ENCODE measurements at regions not wholly inside any gene's neighbourhood (a gene's known extent, or its start where the extent isn't known, plus 50 kb on each side); places are given as distances from the start of the nearest gene placed in this dataset.
A peak's percentile ranks its signal among the peaks of the same experiment; 100 is the strongest.
"Not testable (repeated sequence)": the region's sequence is repeated elsewhere in the genome, so short reads cannot be mapped to it uniquely, and the experiment has no call there.

GRCh38 chr21:20283836-20284235 lies 714.4 kb upstream of the NCAM2 start:
- no peak overlapping the region for H3K27ac ChIP-seq (ENCODE audit: low read depth, low read length)
- H3K4me3 ChIP-seq (ENCODE audit: low read depth, low read length) = no peak overlapping the region
- H3K36me3 ChIP-seq (ENCODE audit: control insufficient read depth, insufficient read depth, low read length) = no peaks in the 10 kb centered on the region
- no peaks in the 10 kb centered on the region for H3K27me3 ChIP-seq (ENCODE audit: control insufficient read depth, insufficient read depth, low read length)
- no peaks in the 10 kb centered on the region for H3K4me1 ChIP-seq (ENCODE audit: control insufficient read depth, insufficient read depth, low read length)
- DNase-seq (ENCODE audit: low read depth in 4 of 6, low spot score in 6 of 6) = peak in 1 of 6 donors; percentile 81
- no CpG with 5 or more reads among the region's 1 CpG for WGBS (ENCODE audit: insufficient coverage)
- H3K9me3 ChIP-seq (ENCODE audit: control insufficient read depth, insufficient read depth, low read length) = no peaks in the 10 kb centered on the region

DNA sequence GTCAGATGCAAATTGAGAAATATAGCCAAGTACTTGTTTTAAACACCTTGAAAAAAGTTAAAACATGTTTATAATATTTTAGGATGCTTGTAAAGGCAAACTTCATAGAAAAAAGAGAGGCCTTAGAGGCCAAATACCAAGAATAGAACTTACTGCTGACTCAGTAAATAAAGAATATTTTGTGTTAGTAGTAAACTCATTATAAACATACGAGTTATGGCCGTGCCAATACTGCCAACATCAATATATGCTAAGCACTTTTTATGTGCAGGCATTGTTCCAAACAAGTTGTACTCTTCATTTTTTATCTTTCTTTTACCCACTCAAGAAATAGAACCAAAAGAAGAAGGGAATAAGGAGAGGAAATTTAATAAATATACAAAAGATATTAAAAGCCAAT lies 705.9 kb upstream of the NCAM2 start:
- no peak for DNase-seq (ENCODE audit: low read depth in 4 of 6, low spot score in 6 of 6)
- Histone ChIP-seq H3K27me3 (ENCODE audit: control insufficient read depth, insufficient read depth, low read length) (no peaks in the 10 kb centered on the region), H3K36me3 (ENCODE audit: control insufficient read depth, insufficient read depth, low read length) (no peaks in the 10 kb centered on the region), H3K9me3 (ENCODE audit: control insufficient read depth, insufficient read depth, low read length) (no peaks in the 10 kb centered on the region), H3K4me1 (ENCODE audit: control insufficient read depth, insufficient read depth, low read length) (no peaks in the 10 kb centered on the region), H3K27ac (ENCODE audit: low read depth, low read length) (no peak overlapping the region), H3K4me3 (ENCODE audit: low read depth, low read length) (no peak overlapping the region)
- WGBS (ENCODE audit: insufficient coverage) = no CpG with 5 or more reads among the region's 2 CpGs

DNA sequence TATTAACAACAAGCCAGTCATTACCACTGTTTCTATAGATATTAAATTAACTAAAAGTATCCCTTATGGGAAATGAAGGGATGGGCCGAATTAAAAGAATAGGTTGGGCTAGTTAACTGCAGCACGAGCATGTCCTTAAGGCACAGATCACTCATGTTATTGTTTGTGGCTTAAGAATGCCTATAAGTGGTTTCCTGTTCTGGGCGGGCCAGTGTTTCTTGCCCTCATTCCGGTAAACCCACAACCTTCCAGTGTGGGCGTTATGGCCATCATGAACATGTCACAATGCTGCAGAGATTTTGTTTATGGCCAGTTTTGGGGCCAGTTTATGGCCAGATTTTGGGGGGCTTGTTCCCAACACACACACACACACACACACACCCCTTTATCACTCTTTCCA lies 705.4 kb upstream of the NCAM2 start:
- not testable (repeated sequence) for H3K27ac ChIP-seq (ENCODE audit: low read depth, low read length); H3K4me3 ChIP-seq (ENCODE audit: low read depth, low read length); H3K36me3 ChIP-seq (ENCODE audit: control insufficient read depth, insufficient read depth, low read length); H3K9me3 ChIP-seq (ENCODE audit: control insufficient read depth, insufficient read depth, low read length); H3K27me3 ChIP-seq (ENCODE audit: control insufficient read depth, insufficient read depth, low read length); H3K4me1 ChIP-seq (ENCODE audit: control insufficient read depth, insufficient read depth, low read length); DNase-seq (ENCODE audit: low read depth in 4 of 6, low spot score in 6 of 6)
- WGBS (ENCODE audit: insufficient coverage) = 71% methylated on average over 1 of the region's 5 CpGs

- Histone ChIP-seq H3K36me3 (ENCODE audit: control insufficient read depth, insufficient read depth, low read length) (no peaks in the 10 kb centered on the region), H3K27ac (ENCODE audit: low read depth, low read length) (no peak overlapping the region), H3K4me3 (ENCODE audit: low read depth, low read length) (no peak overlapping the region), H3K4me1 (ENCODE audit: control insufficient read depth, insufficient read depth, low read length) (no peaks in the 10 kb centered on the region), H3K27me3 (ENCODE audit: control insufficient read depth, insufficient read depth, low read length) (no peaks in the 10 kb centered on the region), H3K9me3 (ENCODE audit: control insufficient read depth, insufficient read depth, low read length) (no peaks in the 10 kb centered on the region)
- no CpG with 5 or more reads among the region's 1 CpG for WGBS (ENCODE audit: insufficient coverage)
- no peak for DNase-seq (ENCODE audit: low read depth in 4 of 6, low spot score in 6 of 6)
Observed at GRCh38 chr21:20301395-20301794, 696.8 kb upstream of the NCAM2 start.

GRCh38 chr21:20302084-20302483 lies 696.1 kb upstream of the NCAM2 start:
- no peaks in the 10 kb centered on the region for H3K9me3 ChIP-seq (ENCODE audit: control insufficient read depth, insufficient read depth, low read length)
- no peaks in the 10 kb centered on the region for H3K36me3 ChIP-seq (ENCODE audit: control insufficient read depth, insufficient read depth, low read length)
- 73% methylated on average over 4 of the region's 6 CpGs for WGBS (ENCODE audit: insufficient coverage)

GRCh38 chr21:20306836-20307235 lies 691.4 kb upstream of the NCAM2 start:
- Histone ChIP-seq H3K27me3 (ENCODE audit: control insufficient read depth, insufficient read depth, low read length) (no peaks in the 10 kb centered on the region), H3K4me1 (ENCODE audit: control insufficient read depth, insufficient read depth, low read length) (no peaks in the 10 kb centered on the region), H3K4me3 (ENCODE audit: low read depth, low read length) (no peak overlapping the region), H3K27ac (ENCODE audit: low read depth, low read length) (no peak overlapping the region), H3K36me3 (ENCODE audit: control insufficient read depth, insufficient read depth, low read length) (no peaks in the 10 kb centered on the region), H3K9me3 (ENCODE audit: control insufficient read depth, insufficient read depth, low read length) (no peaks in the 10 kb centered on the region)
- no peak for DNase-seq (ENCODE audit: low read depth in 4 of 6, low spot score in 6 of 6)
- WGBS (ENCODE audit: insufficient coverage) = no CpG with 5 or more reads among the region's 3 CpGs

More at GRCh38 chr21:20302084-20302483, 696.1 kb upstream of the NCAM2 start:
- H3K27ac ChIP-seq (ENCODE audit: low read depth, low read length) = no peak overlapping the region
- no peak for DNase-seq (ENCODE audit: low read depth in 4 of 6, low spot score in 6 of 6)
- H3K4me3 ChIP-seq (ENCODE audit: low read depth, low read length) = no peak overlapping the region
- no peaks in the 10 kb centered on the region for H3K4me1 ChIP-seq (ENCODE audit: control insufficient read depth, insufficient read depth, low read length)
- H3K27me3 ChIP-seq (ENCODE audit: control insufficient read depth, insufficient read depth, low read length) = no peaks in the 10 kb centered on the region

DNA sequence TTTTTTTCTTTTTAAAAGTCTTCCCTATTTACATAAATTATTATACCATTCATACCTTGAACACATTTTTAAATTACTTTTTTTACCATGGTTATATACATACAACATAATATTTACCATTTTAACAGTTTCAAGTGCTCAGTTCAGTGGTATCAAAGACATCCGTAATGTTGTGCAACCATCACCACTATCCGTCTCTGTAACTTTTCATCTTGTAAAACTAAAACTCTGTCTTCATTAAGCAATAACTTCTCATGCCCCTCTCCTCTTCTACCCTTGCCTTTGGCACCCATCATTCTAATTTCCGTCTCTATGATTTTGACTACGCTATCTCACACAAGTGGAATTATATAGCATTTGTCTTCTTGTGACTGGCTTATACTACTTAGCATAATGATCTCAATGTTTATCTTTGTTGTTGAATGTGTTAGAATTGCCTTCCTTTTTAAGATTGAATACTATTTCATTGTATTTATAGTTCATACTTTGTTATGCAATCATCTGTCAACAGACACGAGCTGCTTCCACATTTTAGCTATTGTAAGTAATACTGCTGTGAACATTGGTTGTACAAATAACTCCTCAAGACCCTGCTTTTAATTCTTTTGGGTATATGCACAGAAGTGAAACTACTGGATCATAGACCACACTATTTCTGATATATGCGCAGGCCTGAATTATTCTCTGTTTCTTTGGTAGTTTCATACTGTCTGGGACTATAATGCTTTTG lies 689.5 kb upstream of the NCAM2 start:
- 100% methylated on average over 2 of the region's 6 CpGs for WGBS (ENCODE audit: insufficient coverage)
- Histone ChIP-seq H3K27me3 (ENCODE audit: control insufficient read depth, insufficient read depth, low read length) (no peaks in the 10 kb centered on the region), H3K27ac (ENCODE audit: low read depth, low read length) (no peak overlapping the region), H3K36me3 (ENCODE audit: control insufficient read depth, insufficient read depth, low read length) (no peaks in the 10 kb centered on the region), H3K4me1 (ENCODE audit: control insufficient read depth, insufficient read depth, low read length) (no peaks in the 10 kb centered on the region), H3K9me3 (ENCODE audit: control insufficient read depth, insufficient read depth, low read length) (no peaks in the 10 kb centered on the region), H3K4me3 (ENCODE audit: low read depth, low read length) (no peak overlapping the region)
- DNase-seq (ENCODE audit: low read depth in 4 of 6, low spot score in 6 of 6) = no peak

DNA sequence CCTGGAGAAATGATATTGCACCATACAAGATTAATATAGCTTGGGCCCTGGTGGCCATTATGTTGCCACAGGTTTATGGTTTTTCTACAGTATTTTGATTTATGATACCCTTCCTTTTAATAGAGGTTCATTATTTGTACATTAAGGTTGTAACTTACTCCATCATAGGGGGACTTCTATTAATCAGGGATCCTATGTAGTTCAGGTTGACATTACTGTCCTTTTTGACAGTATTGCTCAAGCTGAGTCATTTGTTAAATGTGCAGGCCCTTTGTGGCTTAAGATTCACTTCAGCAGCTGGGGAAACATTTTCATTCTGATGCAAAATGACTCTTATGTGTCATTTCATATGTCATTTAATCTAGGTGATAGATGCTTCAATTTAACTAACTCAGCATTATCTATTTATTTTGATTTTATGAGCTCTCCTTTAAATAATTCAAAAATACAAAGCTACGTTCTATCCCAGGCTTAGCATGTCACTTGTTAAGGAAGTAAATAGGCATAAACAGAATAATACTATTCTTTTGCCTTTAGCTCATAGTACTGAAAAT lies 686.9 kb upstream of the NCAM2 start:
- Histone ChIP-seq H3K36me3 (ENCODE audit: control insufficient read depth, insufficient read depth, low read length) (no peaks in the 10 kb centered on the region), H3K4me3 (ENCODE audit: low read depth, low read length) (no peak overlapping the region), H3K4me1 (ENCODE audit: control insufficient read depth, insufficient read depth, low read length) (no peaks in the 10 kb centered on the region), H3K27ac (ENCODE audit: low read depth, low read length) (no peak overlapping the region), H3K9me3 (ENCODE audit: control insufficient read depth, insufficient read depth, low read length) (peaks cover 2% of the 10 kb centered on the region), H3K27me3 (ENCODE audit: control insufficient read depth, insufficient read depth, low read length) (no peaks in the 10 kb centered on the region)
- peak in 1 of 6 donors; percentile 73 for DNase-seq (ENCODE audit: low read depth in 4 of 6, low spot score in 6 of 6)
- WGBS (ENCODE audit: insufficient coverage) = no CpG with 5 or more reads among the region's 1 CpG

- H3K9me3 ChIP-seq (ENCODE audit: control insufficient read depth, insufficient read depth, low read length) = peaks cover 2% of the 10 kb centered on the region
- no CpG with 5 or more reads among the region's 3 CpGs for WGBS (ENCODE audit: insufficient coverage)
- no peaks in the 10 kb centered on the region for H3K27me3 ChIP-seq (ENCODE audit: control insufficient read depth, insufficient read depth, low read length)
Observed at GRCh38 chr21:20313013-20313412, 685.2 kb upstream of the NCAM2 start.

DNA sequence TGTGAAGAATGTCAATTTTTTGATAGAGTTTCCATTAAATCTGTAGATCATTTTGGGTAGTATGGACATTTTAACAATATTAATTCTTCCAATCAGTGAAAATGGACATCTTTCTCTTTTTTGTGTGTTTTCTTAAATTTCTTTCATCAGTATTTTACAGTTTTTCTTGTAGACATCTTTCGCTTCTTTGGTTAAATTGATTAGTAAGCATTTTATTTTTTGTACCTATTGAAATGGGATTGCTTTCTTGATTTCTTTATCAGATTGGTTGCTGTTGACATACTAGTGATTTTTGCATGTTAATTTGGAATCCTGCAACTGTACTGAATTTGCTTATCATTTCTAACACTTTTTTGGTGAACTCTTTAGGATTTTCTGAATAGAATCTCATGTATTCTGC lies 683.2 kb upstream of the NCAM2 start:
- Histone ChIP-seq H3K4me1 (ENCODE audit: control insufficient read depth, insufficient read depth, low read length) (no peaks in the 10 kb centered on the region), H3K27me3 (ENCODE audit: control insufficient read depth, insufficient read depth, low read length) (no peaks in the 10 kb centered on the region), H3K9me3 (ENCODE audit: control insufficient read depth, insufficient read depth, low read length) (peaks cover 2% of the 10 kb centered on the region), H3K4me3 (ENCODE audit: low read depth, low read length) (no peak overlapping the region), H3K36me3 (ENCODE audit: control insufficient read depth, insufficient read depth, low read length) (no peaks in the 10 kb centered on the region), H3K27ac (ENCODE audit: low read depth, low read length) (no peak overlapping the region)
- DNase-seq (ENCODE audit: low read depth in 4 of 6, low spot score in 6 of 6) = no peak
- no CpG with 5 or more reads among the region's 1 CpG for whole genome bisulfite sequencing (ENCODE audit: insufficient coverage)

More at GRCh38 chr21:20313013-20313412, 685.2 kb upstream of the NCAM2 start:
- Histone ChIP-seq H3K4me1 (ENCODE audit: control insufficient read depth, insufficient read depth, low read length) (no peaks in the 10 kb centered on the region), H3K4me3 (ENCODE audit: low read depth, low read length) (no peak overlapping the region), H3K27ac (ENCODE audit: low read depth, low read length) (no peak overlapping the region), H3K36me3 (ENCODE audit: control insufficient read depth, insufficient read depth, low read length) (no peaks in the 10 kb centered on the region)
- DNase-seq (ENCODE audit: low read depth in 4 of 6, low spot score in 6 of 6) = no peak

Measured in spinal cord (tissue), 9 donors.